OCI-LY1 (cell line): ENCODE measurements at regions not wholly inside any gene's neighbourhood (a gene's known extent, or its start where the extent isn't known, plus 50 kb on each side); places are given as distances from the start of the nearest gene placed in this dataset.

Experiments
- H2AFZ ChIP-seq: fragments of 200-600 bp; sonication (generic), shearing (Covaris generic); 2 replicates; pipeline ENCODE4 v1.6.0; 2014; ENCODE audit warnings: antibody characterized with exemption, mild to moderate bottlenecking, low read length
- H3F3A ChIP-seq: fragments of 200-600 bp; sonication (generic), shearing (Covaris generic); 2 replicates; pipeline ENCODE4 v1.6.0; 2014; ENCODE audit warnings: mild to moderate bottlenecking, antibody characterized with exemption, low read length, moderate library complexity; ENCODE audit not compliant: insufficient read depth
- H3K27ac ChIP-seq: fragments of 200-600 bp; sonication (generic); 2 replicates; pipeline ENCODE4 v1.5.1; 2014; ENCODE audit warnings: low read length, mixed run types, mild to moderate bottlenecking, low read depth; ENCODE audit not compliant: poor library complexity, severe bottlenecking
- H3K27me3 ChIP-seq: fragments of 200-600 bp; sonication (generic); 2 replicates; pipeline ENCODE4 v1.6.0; 2014; ENCODE audit warnings: antibody characterized with exemption, mild to moderate bottlenecking, low read length, moderate library complexity; ENCODE audit not compliant: insufficient read depth
- H3K36me3 ChIP-seq: fragments of 200-600 bp; sonication (generic); 2 replicates; pipeline ENCODE4 v1.6.1; 2014; ENCODE audit warnings: mild to moderate bottlenecking, antibody characterized with exemption, low read length, moderate library complexity, mixed read lengths; ENCODE audit not compliant: insufficient read depth
- H3K4me1 ChIP-seq: fragments of 200-600 bp; sonication (generic); 2 replicates; pipeline ENCODE4 v1.5.1; 2014; ENCODE audit warnings: mild to moderate bottlenecking, low read length, moderate library complexity; ENCODE audit not compliant: insufficient read depth, severe bottlenecking
- H3K4me2 ChIP-seq: fragments of 200-600 bp; sonication (generic), shearing (Covaris generic); 2 replicates; pipeline ENCODE4 v1.6.1; 2014; ENCODE audit warnings: low read length
- H3K4me3 ChIP-seq: fragments of 200-600 bp; sonication (generic); 2 replicates; pipeline ENCODE4 v1.5.1; 2014; ENCODE audit warnings: low read length, low read depth, mild to moderate bottlenecking, mixed read lengths; ENCODE audit not compliant: poor library complexity, severe bottlenecking
- H3K79me2 ChIP-seq: fragments of 200-600 bp; shearing (Covaris generic); 2 replicates; pipeline ENCODE4 v1.6.1; 2016; ENCODE audit warnings: mixed run types, low read length, mixed read lengths; ENCODE audit not compliant: insufficient read depth
- H3K9ac ChIP-seq: fragments of 200-600 bp; sonication (generic), shearing (Covaris generic); 2 replicates; pipeline ENCODE4 v1.6.1; 2014; ENCODE audit warnings: mild to moderate bottlenecking, low read length, mixed read lengths
- H3K9me2 ChIP-seq: fragments of 200-600 bp; sonication (generic), shearing (Covaris generic); 2 replicates; pipeline ENCODE4 v1.6.1; 2014; ENCODE audit warnings: low read depth, mild to moderate bottlenecking, low read length, mixed read lengths
- H3K9me3 ChIP-seq: fragments of 200-600 bp; shearing (Covaris generic); 2 replicates; pipeline ENCODE4 v1.6.1; 2014; ENCODE audit warnings: low read length, mixed read lengths
- H4K20me1 ChIP-seq: fragments of 200-600 bp; sonication (generic), shearing (Covaris generic); 2 replicates; pipeline ENCODE4 v1.6.0; 2016; ENCODE audit warnings: mild to moderate bottlenecking, low read length; ENCODE audit not compliant: insufficient read depth
- EZH2 ChIP-seq: fragments of 200-600 bp; sonication (generic), shearing (Covaris generic); IDR thresholded peaks from 2 replicates; pipeline ENCODE4 v1.8.0; 2017; ENCODE audit warnings: borderline replicate concordance, mixed run types, mild to moderate bottlenecking, antibody characterized with exemption, low read length, moderate library complexity, mixed read lengths
- TF ChIP-seq, protein P1 (sequence below): fragments of 200-600 bp; sonication (generic), shearing (Covaris generic); IDR thresholded peaks from 2 replicates; pipeline ENCODE4 v1.5.1; 2017; ENCODE audit warnings: mild to moderate bottlenecking, antibody characterized with exemption, low read length, moderate library complexity, mixed read lengths

DNA sequence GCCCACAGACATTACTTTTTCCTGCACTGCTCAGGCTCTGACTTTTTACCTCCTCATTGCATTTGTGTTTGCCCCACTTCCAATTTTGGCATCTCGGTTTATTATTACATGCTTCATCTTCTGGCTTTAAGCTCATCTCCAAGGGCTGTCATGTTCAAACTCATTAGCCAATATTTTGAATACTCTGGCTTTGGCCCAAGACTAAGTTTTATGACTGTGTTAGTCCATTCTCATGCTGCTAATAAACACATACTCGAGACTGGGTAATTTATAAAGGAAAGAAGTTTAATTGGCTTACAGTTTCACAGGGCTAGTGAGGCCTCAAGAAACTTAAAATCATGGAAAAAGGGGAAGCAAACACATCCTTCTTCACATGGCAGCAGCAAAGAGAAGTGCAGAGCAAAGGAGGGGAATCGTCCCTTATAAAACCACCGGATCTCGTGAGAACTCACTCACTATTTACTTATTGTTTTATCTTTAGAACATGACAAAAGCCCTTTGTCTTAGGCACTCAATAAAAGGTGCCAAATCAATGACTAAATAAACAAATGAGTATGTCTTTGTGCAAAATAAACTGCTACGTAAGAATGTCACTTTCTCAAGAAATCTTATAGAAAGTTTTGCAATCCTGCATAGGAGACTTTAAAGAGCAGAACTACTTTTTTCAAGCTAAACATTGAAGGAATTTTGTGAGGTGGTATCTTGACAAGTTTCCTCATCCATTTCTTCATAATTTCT lies 233.4 kb upstream of the SPRY2 start:
- no peaks in the 10 kb centered on the region for H3K9me3 ChIP-seq
- H3K36me3 ChIP-seq, result no peaks in the 10 kb centered on the region
- no peak overlapping the region for H2AFZ ChIP-seq
- H3K27me3 ChIP-seq, result no peaks in the 10 kb centered on the region
- no peaks in the 10 kb centered on the region for H3F3A ChIP-seq
- no peaks in the 10 kb centered on the region for H3K9me2 ChIP-seq
- H4K20me1 ChIP-seq, result no peaks in the 10 kb centered on the region
- H3K79me2 ChIP-seq, result no peaks in the 10 kb centered on the region
- H3K27ac ChIP-seq, result no peak overlapping the region
- no peak for TF ChIP-seq EZH2
- TF ChIP-seq, protein P1, sequence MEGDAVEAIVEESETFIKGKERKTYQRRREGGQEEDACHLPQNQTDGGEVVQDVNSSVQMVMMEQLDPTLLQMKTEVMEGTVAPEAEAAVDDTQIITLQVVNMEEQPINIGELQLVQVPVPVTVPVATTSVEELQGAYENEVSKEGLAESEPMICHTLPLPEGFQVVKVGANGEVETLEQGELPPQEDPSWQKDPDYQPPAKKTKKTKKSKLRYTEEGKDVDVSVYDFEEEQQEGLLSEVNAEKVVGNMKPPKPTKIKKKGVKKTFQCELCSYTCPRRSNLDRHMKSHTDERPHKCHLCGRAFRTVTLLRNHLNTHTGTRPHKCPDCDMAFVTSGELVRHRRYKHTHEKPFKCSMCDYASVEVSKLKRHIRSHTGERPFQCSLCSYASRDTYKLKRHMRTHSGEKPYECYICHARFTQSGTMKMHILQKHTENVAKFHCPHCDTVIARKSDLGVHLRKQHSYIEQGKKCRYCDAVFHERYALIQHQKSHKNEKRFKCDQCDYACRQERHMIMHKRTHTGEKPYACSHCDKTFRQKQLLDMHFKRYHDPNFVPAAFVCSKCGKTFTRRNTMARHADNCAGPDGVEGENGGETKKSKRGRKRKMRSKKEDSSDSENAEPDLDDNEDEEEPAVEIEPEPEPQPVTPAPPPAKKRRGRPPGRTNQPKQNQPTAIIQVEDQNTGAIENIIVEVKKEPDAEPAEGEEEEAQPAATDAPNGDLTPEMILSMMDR, result no peak
- H3K4me1 ChIP-seq, result no peaks in the 10 kb centered on the region
- no peak overlapping the region for H3K4me3 ChIP-seq
- H3K4me2 ChIP-seq, result no peak overlapping the region
- H3K9ac ChIP-seq, result no peak overlapping the region

DNA sequence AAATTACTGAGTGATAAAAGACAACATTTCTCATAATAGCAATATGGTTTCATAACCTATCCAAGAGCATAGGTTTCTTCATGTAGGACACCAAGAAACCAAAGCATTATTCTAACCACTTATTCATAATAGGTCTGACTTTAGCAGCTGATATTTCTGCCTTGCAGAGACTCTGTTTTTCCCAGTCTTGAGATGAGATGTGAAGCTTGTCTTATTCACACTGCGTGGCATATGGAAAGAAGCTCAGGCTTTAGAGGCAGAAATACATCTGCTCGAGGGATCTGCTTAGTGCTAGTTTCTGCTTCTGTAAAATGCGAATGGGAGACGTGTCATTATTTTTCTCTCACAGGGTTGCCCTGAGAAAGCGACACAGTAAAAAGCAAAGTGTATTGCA lies 232.0 kb upstream of the SPRY2 start:
- no peaks in the 10 kb centered on the region for H3K9me2 ChIP-seq
- H3K27me3 ChIP-seq, result no peaks in the 10 kb centered on the region
- H3K4me2 ChIP-seq, result no peak overlapping the region
- no peaks in the 10 kb centered on the region for H3K4me1 ChIP-seq
- no peaks in the 10 kb centered on the region for H4K20me1 ChIP-seq
- TF ChIP-seq, protein P1, result no peak
- TF ChIP-seq EZH2, result no peak
- H3K36me3 ChIP-seq, result no peaks in the 10 kb centered on the region
- no peaks in the 10 kb centered on the region for H3K9me3 ChIP-seq
- H3K4me3 ChIP-seq, result no peak overlapping the region
- no peak overlapping the region for H3K27ac ChIP-seq
- no peak overlapping the region for H3K9ac ChIP-seq
- H3F3A ChIP-seq, result no peaks in the 10 kb centered on the region
- H3K79me2 ChIP-seq, result no peaks in the 10 kb centered on the region
- H2AFZ ChIP-seq, result no peak overlapping the region

DNA sequence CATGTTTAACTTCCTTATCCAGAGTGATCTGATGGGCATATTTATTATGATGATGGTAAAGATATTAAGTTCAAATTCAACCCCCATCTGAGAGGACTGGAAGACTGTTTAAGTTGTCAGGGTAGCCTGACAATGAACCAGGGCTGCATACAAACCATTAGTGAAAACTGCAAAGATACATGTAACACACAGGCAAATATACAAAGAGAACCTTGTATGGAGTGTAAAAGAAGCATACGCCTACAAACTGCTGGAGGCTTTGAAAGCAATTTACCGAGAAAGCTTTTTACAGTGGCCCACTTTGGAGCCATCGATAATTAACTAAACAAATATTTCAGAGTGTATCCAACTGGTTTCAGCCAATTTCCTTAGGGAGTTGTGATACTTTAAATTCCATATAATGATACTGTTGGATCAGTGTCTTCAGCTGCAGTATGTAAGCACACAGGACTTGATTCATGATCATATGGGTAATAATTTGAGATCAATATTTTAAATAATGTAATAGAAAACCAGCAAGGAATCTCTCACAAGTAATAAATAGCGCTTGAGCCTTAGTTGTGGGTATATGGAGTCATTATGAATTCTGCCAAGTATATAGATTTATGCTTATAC lies 231.5 kb upstream of the SPRY2 start:
- no peak overlapping the region for H2AFZ ChIP-seq
- H3K27ac ChIP-seq, result no peak overlapping the region
- H4K20me1 ChIP-seq, result no peaks in the 10 kb centered on the region
- H3F3A ChIP-seq, result no peaks in the 10 kb centered on the region
- H3K79me2 ChIP-seq, result no peaks in the 10 kb centered on the region
- no peak overlapping the region for H3K4me2 ChIP-seq
- no peaks in the 10 kb centered on the region for H3K4me1 ChIP-seq
- H3K4me3 ChIP-seq, result no peak overlapping the region
- TF ChIP-seq, protein P1, result no peak
- no peak for TF ChIP-seq EZH2
- H3K27me3 ChIP-seq, result no peaks in the 10 kb centered on the region
- H3K36me3 ChIP-seq, result no peaks in the 10 kb centered on the region
- H3K9ac ChIP-seq, result no peak overlapping the region
- no peaks in the 10 kb centered on the region for H3K9me2 ChIP-seq
- H3K9me3 ChIP-seq, result no peaks in the 10 kb centered on the region
